H1 (cell line): ENCODE measurements at regions not wholly inside any gene's neighbourhood (a gene's known extent, or its start where the extent isn't known, plus 50 kb on each side); places are given as distances from the start of the nearest gene placed in this dataset.

ENCODE experiments used
- CTCF ChIA-PET: fragments of 300-600 bp; sonication (Branson Sonifier 250); formaldehyde crosslinking; loops from one replicate; lab custom pipeline; 2021; ENCODE audit not compliant: partially characterized antibody; lab: Charles Lee
- POLR2A ChIA-PET: fragments of 300-600 bp; sonication (Branson Sonifier 250); formaldehyde crosslinking; loops from one replicate; lab custom pipeline; 2021; ENCODE audit warnings: inconsistent platforms; ENCODE audit not compliant: partially characterized antibody; lab: Charles Lee
- DNase-seq, 2 experiments: peaks; one replicate each; pipeline versions ENCODE4 v3.0.0 to v3.0.0-alpha.2; 2010 to 2022; ENCODE audit warnings: low spot score in 2 of 2, low read depth in 1 of 2, mixed read lengths in 1 of 2
- FAIRE-seq: peaks from 2 replicates; lab custom pipeline; 2011; peaks lifted over from hg19 to GRCh38; lab: Jason Lieb, UNC
- H2AFZ ChIP-seq: 2 replicates; pipeline ENCODE4 v1.8.1; 2012; ENCODE audit warnings: low read length, inconsistent platforms
- H2AK5ac ChIP-seq: 2 replicates; pipeline ENCODE4 v1.6.1; 2013; ENCODE audit warnings: low read depth, low read length
- H2BK120ac ChIP-seq: replicated peaks from 2 replicates; pipeline ENCODE3; 2013; ENCODE audit warnings: low read depth, low read length, inconsistent platforms
- H2BK12ac ChIP-seq: 2 replicates; pipeline ENCODE4 v1.6.1; 2013; ENCODE audit warnings: low read depth, low read length
- H2BK15ac ChIP-seq: 2 replicates; pipeline ENCODE4 v1.6.1; 2013; ENCODE audit warnings: low read length
- H2BK20ac ChIP-seq: 2 replicates; pipeline ENCODE4 v1.6.1; 2013; ENCODE audit warnings: low read length
- H2BK5ac ChIP-seq: 2 replicates; pipeline ENCODE4 v1.6.1; 2013; ENCODE audit warnings: low read depth, low read length
- H3K14ac ChIP-seq: 2 replicates; pipeline ENCODE4 v1.6.1; 2013; ENCODE audit warnings: inconsistent platforms; ENCODE audit not compliant: insufficient read length
- H3K18ac ChIP-seq: 2 replicates; pipeline ENCODE4 v1.6.1; 2013; ENCODE audit warnings: low read length; ENCODE audit errors: extremely low read depth
- H3K23ac ChIP-seq: 2 replicates; pipeline ENCODE4 v1.6.1; 2013; ENCODE audit warnings: inconsistent platforms; ENCODE audit not compliant: insufficient read length
- H3K23me2 ChIP-seq: 2 replicates; pipeline ENCODE4 v1.6.1; 2013; ENCODE audit warnings: low read depth, low read length
- H3K27ac ChIP-seq: 2 replicates; pipeline ENCODE4 v1.6.1; 2011; ENCODE audit warnings: low read depth, low read length, inconsistent platforms
- H3K27me3 ChIP-seq, 4 experiments: replicated peaks in 1 of 4; 1 replicate in 1 of 4; 2 replicates in 3 of 4; pipeline versions ENCODE4 v1.6.1 to v1.8.1; 2011 to 2013; ENCODE audit warnings: low read length in 3 of 4, mild to moderate bottlenecking in 3 of 4, inconsistent platforms in 2 of 4, mixed read lengths in 2 of 4, moderate library complexity in 1 of 4; ENCODE audit not compliant: control insufficient read depth in 3 of 4, insufficient read depth in 3 of 4; ENCODE audit errors: extremely low read depth in 1 of 4
- H3K36me3 ChIP-seq, 4 experiments: 2 replicates each; pipeline versions ENCODE4 v1.6.1 to v1.8.1; 2011 to 2013; ENCODE audit warnings: mild to moderate bottlenecking in 4 of 4, low read length in 3 of 4, moderate library complexity in 2 of 4, control low read depth in 1 of 4, inconsistent platforms in 1 of 4; ENCODE audit not compliant: insufficient read depth in 4 of 4, control insufficient read depth in 2 of 4
- H3K4ac ChIP-seq: replicated peaks from 2 replicates; pipeline ENCODE3; 2013; ENCODE audit warnings: low read length, low read depth, mixed read lengths, inconsistent platforms; ENCODE audit not compliant: insufficient read length
- H3K4me1 ChIP-seq, 4 experiments: replicated peaks in 1 of 4; 1 replicate in 1 of 4; 2 replicates in 3 of 4; pipeline versions ENCODE4 v1.6.1 to v1.8.1; 2011 to 2013; ENCODE audit warnings: low read length in 3 of 4, inconsistent platforms in 2 of 4, mixed read lengths in 1 of 4; ENCODE audit not compliant: insufficient read depth in 4 of 4, control insufficient read depth in 3 of 4
- H3K4me2 ChIP-seq, 2 experiments: 2 replicates each; pipeline versions ENCODE4 v1.6.1 to v1.8.1; 2011 to 2013; ENCODE audit warnings: low read depth in 2 of 2, low read length in 2 of 2, control low read depth in 1 of 2, inconsistent platforms in 1 of 2, mild to moderate bottlenecking in 1 of 2; ENCODE audit not compliant: insufficient read depth in 1 of 2
- H3K4me3 ChIP-seq, 4 experiments: fragments of 200-600, 300-600 bp in 1 of 4; sonication (generic), shearing (Covaris generic), sonication (Bioruptor Twin) in 1 of 4; 2 replicates each; pipeline versions ENCODE4 v1.5.1 to v1.8.1; 2011 to 2016; ENCODE audit warnings: low read length in 4 of 4, low read depth in 3 of 4, control low read depth in 2 of 4, inconsistent platforms in 2 of 4, mild to moderate bottlenecking in 2 of 4, mixed read lengths in 1 of 4, moderate library complexity in 1 of 4; ENCODE audit not compliant: insufficient read depth in 2 of 4; ENCODE audit errors: extremely low read depth in 1 of 4
- H3K56ac ChIP-seq: replicated peaks from 2 replicates; pipeline ENCODE3; 2013; ENCODE audit warnings: low read depth, mild to moderate bottlenecking, mixed read lengths, low read length, inconsistent platforms; ENCODE audit not compliant: insufficient read length
- H3K79me1 ChIP-seq: 2 replicates; pipeline ENCODE4 v1.6.1; 2013; ENCODE audit warnings: low read depth, low read length, control low read depth
- H3K79me2 ChIP-seq, 2 experiments: 2 replicates each; pipeline versions ENCODE4 v1.6.1 to v1.8.1; 2012 to 2013; ENCODE audit warnings: low read length in 2 of 2, mild to moderate bottlenecking in 2 of 2, inconsistent platforms in 1 of 2; ENCODE audit not compliant: insufficient read depth in 2 of 2, control insufficient read depth in 1 of 2
- H3K9ac ChIP-seq, 4 experiments: replicated peaks in 1 of 4; 1 replicate in 1 of 4; 2 replicates in 3 of 4; pipeline versions ENCODE4 v1.6.1 to v1.8.1; 2011 to 2013; ENCODE audit warnings: low read depth in 3 of 4, low read length in 3 of 4, control low read depth in 2 of 4, mild to moderate bottlenecking in 2 of 4, moderate library complexity in 2 of 4, inconsistent platforms in 1 of 4; ENCODE audit errors: extremely low read depth in 1 of 4
- H3K9me3 ChIP-seq, 2 experiments: 2 replicates each; pipeline versions ENCODE4 v1.6.1 to v1.8.1; 2012 to 2013; ENCODE audit warnings: mild to moderate bottlenecking in 2 of 2, moderate library complexity in 2 of 2, control low read depth in 1 of 2, inconsistent platforms in 1 of 2, low read depth in 1 of 2, low read length in 1 of 2, mixed read lengths in 1 of 2; ENCODE audit not compliant: insufficient read depth in 2 of 2
- H4K20me1 ChIP-seq, 2 experiments: replicated peaks in 1 of 2; 2 replicates each; pipeline versions ENCODE3 to v1.8.1; 2011 to 2013; ENCODE audit warnings: inconsistent platforms in 2 of 2, low read length in 2 of 2, mild to moderate bottlenecking in 1 of 2; ENCODE audit not compliant: insufficient read depth in 2 of 2, control insufficient read depth in 1 of 2
- H4K5ac ChIP-seq: 2 replicates; pipeline ENCODE4 v1.6.1; 2013; ENCODE audit warnings: low read length, low read depth, mixed read lengths, inconsistent platforms; ENCODE audit not compliant: insufficient read length
- H4K8ac ChIP-seq: 2 replicates; pipeline ENCODE4 v1.8.0; 2013; ENCODE audit warnings: mild to moderate bottlenecking, moderate library complexity, low read length, inconsistent platforms; ENCODE audit not compliant: insufficient read depth; ENCODE audit errors: extremely low read depth
- H4K91ac ChIP-seq: replicated peaks from 2 replicates; pipeline ENCODE3; 2013; ENCODE audit warnings: low read length, mixed read lengths, inconsistent platforms; ENCODE audit not compliant: insufficient read length
- CREB1 ChIP-seq: IDR thresholded peaks from 2 replicates; pipeline ENCODE4 v1.6.1; 2012; ENCODE audit warnings: inconsistent platforms
- JUN ChIP-seq: IDR thresholded peaks from 2 replicates; pipeline ENCODE4 v1.6.1; 2011; ENCODE audit warnings: low read depth, mild to moderate bottlenecking, improper control_type of control experiment, low read length
- KDM1A ChIP-seq: fragments of 200-600, 300-600 bp; sonication (generic); IDR thresholded peaks from 2 replicates; pipeline ENCODE4 v1.7.1; 2016; ENCODE audit warnings: mild to moderate bottlenecking, low read length, borderline replicate concordance
- SAP30 ChIP-seq: fragments of 300-600 bp; sonication (generic); IDR thresholded peaks from 2 replicates; pipeline ENCODE4 v1.7.1; 2012; ENCODE audit warnings: low read length, moderate library complexity, mild to moderate bottlenecking, inconsistent platforms; ENCODE audit not compliant: insufficient read depth, insufficient replicate concordance
- SIRT6 ChIP-seq: IDR thresholded peaks from one replicate; pipeline ENCODE4 v1.7.1; 2012; ENCODE audit warnings: low read length, inconsistent platforms
- TBP ChIP-seq: IDR thresholded peaks from 2 replicates; pipeline ENCODE4 v1.6.1; 2011; ENCODE audit warnings: low read depth, low read length, improper control_type of control experiment
- WGBS, 2 experiments: shearing (Covaris generic) in 1 of 2; methylation state at CpG; one replicate each; pipeline versions ENCODE4 v1.1.6 to v1.1.7; 2013 to 2015; ENCODE audit warnings: low lambda C conversion rate in 2 of 2, mixed read lengths in 2 of 2, inconsistent platforms in 1 of 2, low coverage in 1 of 2, missing lambda C conversion rate in 1 of 2; ENCODE audit not compliant: insufficient replicate concordance in 2 of 2, insufficient coverage in 1 of 2, insufficient read length in 1 of 2; ENCODE audit errors: extremely low coverage in 1 of 2, missing lambda C conversion rate in 1 of 2; 5-methylcytosine and 5-hydroxymethylcytosine counted together
- TF ChIP-seq, protein P1 (sequence below): IDR thresholded peaks from 2 replicates; pipeline ENCODE4 v1.6.1; 2012; ENCODE audit warnings: inconsistent platforms
- TF ChIP-seq, protein P2 (sequence below), 3 experiments: IDR thresholded peaks; 1 replicate in 2 of 3; 2 replicates in 1 of 3; pipeline versions ENCODE4 v1.5.1 to v1.6.1; 2011; ENCODE audit warnings: low read length in 3 of 3, mild to moderate bottlenecking in 3 of 3, inconsistent platforms in 2 of 3, low read depth in 1 of 3, moderate library complexity in 1 of 3; ENCODE audit not compliant: insufficient read depth in 1 of 3; ENCODE audit errors: control extremely low read depth in 1 of 3

DNA sequence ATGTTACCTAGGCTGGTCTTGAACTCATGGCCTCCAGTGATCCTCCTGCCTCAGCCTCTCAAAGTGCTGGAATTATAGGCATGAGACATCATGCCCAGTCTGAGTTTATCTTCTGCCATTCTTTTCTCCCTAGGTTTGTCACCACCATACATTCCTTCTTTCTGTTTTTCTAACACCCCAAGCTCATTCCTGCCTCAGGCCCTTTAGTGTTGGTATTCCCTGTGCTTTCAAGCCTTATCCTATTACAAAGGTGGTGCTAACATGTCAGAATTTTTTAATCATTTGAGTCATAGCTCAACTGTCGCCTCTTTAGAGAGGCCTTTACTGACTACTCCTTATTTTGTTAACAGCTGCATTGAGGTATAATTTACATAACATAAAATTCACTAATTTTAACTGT lies 221.1 kb upstream of the PRSS16 start:
- no peak overlapping the region for H3K14ac ChIP-seq
- no peaks in the 10 kb centered on the region for H3K23me2 ChIP-seq
- no peak overlapping the region for H2BK120ac ChIP-seq
- no peak overlapping the region for H2AFZ ChIP-seq
- DNase-seq (no peak), FAIRE-seq (no peak)
- H4K5ac ChIP-seq: no peak overlapping the region
- no peak overlapping the region for H3K4me2 ChIP-seq
- H3K23ac ChIP-seq: no peak overlapping the region
- no peak overlapping the region for H2BK12ac ChIP-seq
- H3K36me3 ChIP-seq: no peaks in the 10 kb centered on the region
- H3K79me2 ChIP-seq: no peaks in the 10 kb centered on the region
- TF ChIP-seq SAP30: no peak
- TF ChIP-seq SIRT6: no peak
- no peak for TF ChIP-seq JUN
- TF ChIP-seq CREB1: no peak
- no peak for TF ChIP-seq TBP
- TF ChIP-seq, protein P1, sequence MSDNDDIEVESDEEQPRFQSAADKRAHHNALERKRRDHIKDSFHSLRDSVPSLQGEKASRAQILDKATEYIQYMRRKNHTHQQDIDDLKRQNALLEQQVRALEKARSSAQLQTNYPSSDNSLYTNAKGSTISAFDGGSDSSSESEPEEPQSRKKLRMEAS: no peak
- TF ChIP-seq, protein P2, sequence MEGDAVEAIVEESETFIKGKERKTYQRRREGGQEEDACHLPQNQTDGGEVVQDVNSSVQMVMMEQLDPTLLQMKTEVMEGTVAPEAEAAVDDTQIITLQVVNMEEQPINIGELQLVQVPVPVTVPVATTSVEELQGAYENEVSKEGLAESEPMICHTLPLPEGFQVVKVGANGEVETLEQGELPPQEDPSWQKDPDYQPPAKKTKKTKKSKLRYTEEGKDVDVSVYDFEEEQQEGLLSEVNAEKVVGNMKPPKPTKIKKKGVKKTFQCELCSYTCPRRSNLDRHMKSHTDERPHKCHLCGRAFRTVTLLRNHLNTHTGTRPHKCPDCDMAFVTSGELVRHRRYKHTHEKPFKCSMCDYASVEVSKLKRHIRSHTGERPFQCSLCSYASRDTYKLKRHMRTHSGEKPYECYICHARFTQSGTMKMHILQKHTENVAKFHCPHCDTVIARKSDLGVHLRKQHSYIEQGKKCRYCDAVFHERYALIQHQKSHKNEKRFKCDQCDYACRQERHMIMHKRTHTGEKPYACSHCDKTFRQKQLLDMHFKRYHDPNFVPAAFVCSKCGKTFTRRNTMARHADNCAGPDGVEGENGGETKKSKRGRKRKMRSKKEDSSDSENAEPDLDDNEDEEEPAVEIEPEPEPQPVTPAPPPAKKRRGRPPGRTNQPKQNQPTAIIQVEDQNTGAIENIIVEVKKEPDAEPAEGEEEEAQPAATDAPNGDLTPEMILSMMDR (IDR thresholded peaks at IDR 0.05; ENCODE audit: control extremely low read depth in 1 of 3, insufficient read depth in 1 of 3, low read depth in 1 of 3, low read length in 3 of 3): no peak
- no peak for TF ChIP-seq KDM1A
- no peak overlapping the region for H3K27ac ChIP-seq
- no peak overlapping the region for H2AK5ac ChIP-seq
- WGBS, 2 experiments: 85% methylated on average over 1 of the region's 1 CpG; no CpG with 5 or more reads in 1 of the 2 experiments
- H3K4me3 ChIP-seq: no peak overlapping the region
- H3K4ac ChIP-seq: no peak overlapping the region
- H3K27me3 ChIP-seq: no peaks in the 10 kb centered on the region
- ChIA-PET CTCF (interaction anchor here (1.0 kb wide), 1 partner anchor 52 kb away, joined by 4 read pairs; no protein-coding TSS in a partner anchor), POLR2A (no interaction called here)
- no peaks in the 10 kb centered on the region for H3K79me1 ChIP-seq
- no peak overlapping the region for H3K9ac ChIP-seq
- H3K56ac ChIP-seq: no peak overlapping the region
- H3K4me1 ChIP-seq: no peaks in the 10 kb centered on the region
- H2BK15ac ChIP-seq: no peak overlapping the region
- H2BK20ac ChIP-seq: no peak overlapping the region
- H3K9me3 ChIP-seq: no peaks in the 10 kb centered on the region
- H3K18ac ChIP-seq: no peak overlapping the region
- no peak overlapping the region for H2BK5ac ChIP-seq
- no peak overlapping the region for H4K91ac ChIP-seq
- H4K20me1 ChIP-seq: no peaks in the 10 kb centered on the region
- H4K8ac ChIP-seq: no peak overlapping the region
